Kidney (tissue), 13 donors: ENCODE measurements at regions not wholly inside any gene's neighbourhood (a gene's known extent, or its start where the extent isn't known, plus 50 kb on each side); places are given as distances from the start of the nearest gene placed in this dataset.

Source experiments
- DNase-seq, 5 donors: peaks; one replicate each; pipeline ENCODE4 v3.0.0-alpha.2; 2013 to 2020
- FAIRE-seq: peaks from 2 replicates; lab custom pipeline; 2012; peaks lifted over from hg19 to GRCh38; lab: Jason Lieb, UNC
- H3K27ac ChIP-seq, 2 donors: one replicate each; pipeline ENCODE4 v1.7.0; 2013; ENCODE audit warnings: low read depth in 2 of 2, low read length in 2 of 2, inconsistent platforms in 1 of 2
- H3K27me3 ChIP-seq: one replicate; pipeline ENCODE4 v1.7.1; 2013; ENCODE audit warnings: low read length, inconsistent platforms; ENCODE audit not compliant: control insufficient read depth, insufficient read depth
- H3K36me3 ChIP-seq, 3 donors: one replicate each; pipeline versions ENCODE4 v1.7.0 to v1.7.1; 2013; ENCODE audit warnings: low read length in 3 of 3, control low read depth in 1 of 3, inconsistent platforms in 1 of 3; ENCODE audit not compliant: insufficient read depth in 3 of 3, control insufficient read depth in 2 of 3
- H3K4me1 ChIP-seq, 3 donors: one replicate each; pipeline versions ENCODE4 v1.7.0 to v1.7.1; 2013; ENCODE audit warnings: low read length in 3 of 3, inconsistent platforms in 1 of 3, low read depth in 1 of 3; ENCODE audit not compliant: control insufficient read depth in 2 of 3, insufficient read depth in 2 of 3
- H3K4me3 ChIP-seq, 3 donors: one replicate each; pipeline versions ENCODE4 v1.7.0 to v1.8.1; 2013; ENCODE audit warnings: low read length in 3 of 3, control low read depth in 1 of 3, inconsistent platforms in 1 of 3
- H3K9ac ChIP-seq, 3 donors: one replicate each; pipeline versions ENCODE4 v1.7.0 to v1.7.1; 2013; ENCODE audit warnings: low read length in 3 of 3, control low read depth in 1 of 3, inconsistent platforms in 1 of 3
- H3K9me3 ChIP-seq, 3 donors: one replicate each; pipeline versions ENCODE4 v1.7.0 to v1.7.1; 2013; ENCODE audit warnings: low read length in 3 of 3, control low read depth in 1 of 3, inconsistent platforms in 1 of 3; ENCODE audit not compliant: control insufficient read depth in 2 of 3, insufficient read depth in 1 of 3
- intact Hi-C: fragments of 100-400 bp; cut with DNase I; formaldehyde crosslinking; loops from one replicate; pipeline ENCODE4 v1.11.1; 2022
- TF ChIP-seq, protein P1 (sequence below): IDR thresholded peaks from 3 replicates; pipeline ENCODE4 v1.5.1; 2012; ENCODE audit warnings: mild to moderate bottlenecking, moderate library complexity, borderline replicate concordance; ENCODE audit not compliant: insufficient read depth; ENCODE audit errors: extremely low read depth
- donor health status: control.
- donor health status: control.
- donor health status: control.
- donor health status: control.
- donor health status: control.
- donor health status: DM: yes; HTN: yes; CAD: no.
- donor health status: Normal renal cell carcinoma (clear cell type).

DNA sequence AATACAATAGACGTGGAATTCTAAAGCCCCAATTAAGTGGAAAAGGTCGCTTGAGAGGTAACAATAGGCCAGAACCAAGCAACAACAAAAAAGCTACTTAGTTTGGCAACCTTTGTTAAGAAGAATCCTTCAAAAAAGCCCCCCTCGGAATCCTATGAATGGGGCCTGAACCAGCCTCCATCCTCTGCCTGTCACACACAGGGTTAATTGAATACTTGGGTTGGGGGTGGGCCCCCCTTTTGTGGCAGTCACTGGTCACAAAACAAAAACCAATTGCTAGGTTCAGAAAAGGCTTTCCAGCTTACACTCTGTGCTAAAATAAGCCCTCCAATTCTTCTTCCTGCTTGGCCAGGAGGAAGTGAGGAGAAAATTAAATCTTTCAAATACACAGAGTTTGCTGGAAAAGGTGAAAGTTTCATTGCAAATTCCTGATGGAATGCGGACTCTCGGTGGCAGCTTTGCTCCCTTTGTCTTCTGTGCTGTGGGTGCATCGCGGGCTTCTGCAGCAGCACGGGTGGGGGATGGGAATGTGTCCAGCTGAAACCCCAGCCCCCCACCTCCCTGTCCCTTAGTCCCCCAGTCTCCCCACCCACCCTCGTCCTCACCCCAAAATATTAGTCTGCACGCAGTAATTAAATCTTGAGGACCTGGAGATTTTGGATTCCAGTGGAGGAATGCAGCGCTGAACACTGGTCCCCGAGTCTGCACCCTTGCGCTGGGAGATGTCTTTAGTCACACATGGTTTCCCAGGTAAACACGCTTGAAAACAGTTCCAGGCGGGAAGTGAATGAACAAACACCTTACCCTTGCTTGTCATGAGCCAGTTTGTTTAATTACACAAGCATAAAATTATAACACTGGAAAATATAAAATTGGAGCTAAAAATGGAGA is 254.3 kb downstream of the SOX11 start:
- Histone ChIP-seq H3K9me3 (no peaks in the 10 kb centered on the region), H3K36me3 (no peaks in the 10 kb centered on the region), H3K9ac (no peak overlapping the region), H3K4me3 (no peak overlapping the region), H3K27me3 (no peaks in the 10 kb centered on the region), H3K4me1 (no peaks in the 10 kb centered on the region), H3K27ac (no peak overlapping the region)
- DNase-seq, result peak in 3 of 5 donors; percentile 32 to 68 (median 53)
- FAIRE-seq, result no peak
- intact Hi-C loops, result no loop called here
- TF ChIP-seq, protein P1, sequence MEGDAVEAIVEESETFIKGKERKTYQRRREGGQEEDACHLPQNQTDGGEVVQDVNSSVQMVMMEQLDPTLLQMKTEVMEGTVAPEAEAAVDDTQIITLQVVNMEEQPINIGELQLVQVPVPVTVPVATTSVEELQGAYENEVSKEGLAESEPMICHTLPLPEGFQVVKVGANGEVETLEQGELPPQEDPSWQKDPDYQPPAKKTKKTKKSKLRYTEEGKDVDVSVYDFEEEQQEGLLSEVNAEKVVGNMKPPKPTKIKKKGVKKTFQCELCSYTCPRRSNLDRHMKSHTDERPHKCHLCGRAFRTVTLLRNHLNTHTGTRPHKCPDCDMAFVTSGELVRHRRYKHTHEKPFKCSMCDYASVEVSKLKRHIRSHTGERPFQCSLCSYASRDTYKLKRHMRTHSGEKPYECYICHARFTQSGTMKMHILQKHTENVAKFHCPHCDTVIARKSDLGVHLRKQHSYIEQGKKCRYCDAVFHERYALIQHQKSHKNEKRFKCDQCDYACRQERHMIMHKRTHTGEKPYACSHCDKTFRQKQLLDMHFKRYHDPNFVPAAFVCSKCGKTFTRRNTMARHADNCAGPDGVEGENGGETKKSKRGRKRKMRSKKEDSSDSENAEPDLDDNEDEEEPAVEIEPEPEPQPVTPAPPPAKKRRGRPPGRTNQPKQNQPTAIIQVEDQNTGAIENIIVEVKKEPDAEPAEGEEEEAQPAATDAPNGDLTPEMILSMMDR, result no peak

DNA sequence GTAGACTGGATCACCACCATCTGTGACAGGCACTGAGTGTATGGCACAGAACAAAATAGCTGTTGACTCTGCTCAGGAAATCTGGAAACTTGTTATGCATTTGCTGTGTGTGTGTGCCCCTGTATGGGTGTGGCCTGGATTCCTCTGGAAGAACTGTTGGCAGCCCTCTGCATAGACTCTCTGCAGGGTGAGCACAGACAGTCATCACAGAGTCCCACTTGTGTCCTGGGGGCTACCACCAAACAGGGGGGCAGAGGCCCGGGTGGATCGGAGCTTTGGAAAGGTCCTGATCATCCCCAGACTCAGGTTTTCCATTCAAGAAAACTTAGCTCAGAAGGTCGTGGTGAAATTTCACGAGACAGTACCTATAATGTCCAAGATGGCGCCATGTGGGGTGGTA is 258.6 kb downstream of the SOX11 start:
- Histone ChIP-seq H3K4me3 (no peak overlapping the region), H3K27ac (no peak overlapping the region), H3K9me3 (no peaks in the 10 kb centered on the region), H3K9ac (no peak overlapping the region), H3K27me3 (no peaks in the 10 kb centered on the region), H3K36me3 (no peaks in the 10 kb centered on the region), H3K4me1 (no peaks in the 10 kb centered on the region)
- FAIRE-seq (no peak), DNase-seq (no peak)
- intact Hi-C loops, result no loop called here
- TF ChIP-seq, protein P1, result no peak

DNA sequence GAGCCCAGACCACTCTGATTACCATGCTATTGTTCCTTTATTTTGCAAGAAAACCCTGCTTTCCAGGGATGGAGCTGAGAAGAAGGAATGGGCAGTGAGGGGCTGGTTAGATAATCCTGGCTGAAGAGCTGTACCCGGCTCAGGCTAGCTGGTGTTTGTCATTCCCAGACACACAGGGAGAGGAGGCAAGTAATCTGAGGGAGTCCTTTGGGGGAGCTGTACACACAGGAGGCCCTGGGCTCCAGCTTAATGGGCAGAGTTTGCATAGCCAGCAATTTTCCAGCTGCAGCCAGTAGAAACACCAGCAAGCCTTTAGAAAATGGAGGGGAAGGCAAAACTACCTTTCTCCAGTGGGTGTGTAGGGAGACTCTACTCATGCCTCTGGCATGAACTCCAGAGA is 259.3 kb downstream of the SOX11 start:
- FAIRE-seq, result no peak
- no peaks in the 10 kb centered on the region for H3K36me3 ChIP-seq
- intact Hi-C loops, result no loop called here
- TF ChIP-seq, protein P1, result no peak
- H3K9ac ChIP-seq, result no peak overlapping the region
- no peaks in the 10 kb centered on the region for H3K4me1 ChIP-seq
- no peaks in the 10 kb centered on the region for H3K27me3 ChIP-seq
- H3K27ac ChIP-seq, result no peak overlapping the region
- no peak overlapping the region for H3K4me3 ChIP-seq
- no peak for DNase-seq
- H3K9me3 ChIP-seq, result no peaks in the 10 kb centered on the region
